GM18868 (cell line): ENCODE measurements at regions not wholly inside any gene's neighbourhood (a gene's known extent, or its start where the extent isn't known, plus 50 kb on each side); places are given as distances from the start of the nearest gene placed in this dataset.
"Not testable (repeated sequence)": the region's sequence is repeated elsewhere in the genome, so short reads cannot be mapped to it uniquely, and the experiment has no call there.

ENCODE experiments used
- ATAC-seq: cut with Tn5 transposase; IDR thresholded peaks from one replicate; pipeline ENCODE4 v1.9.1; 2021; ENCODE audit warnings: mild to moderate bottlenecking, moderate library complexity; ENCODE audit not compliant: unreplicated experiment

GRCh38 chr17:16844669-16845068 lies 127.2 kb downstream of the TNFRSF13B start:
- ATAC-seq = not testable (repeated sequence)

GRCh38 chr17:16843511-16843910 lies 128.4 kb downstream of the TNFRSF13B start:
- not testable (repeated sequence) for ATAC-seq

GRCh38 chr17:16842346-16842745 lies 129.6 kb downstream of the TNFRSF13B start:
- not testable (repeated sequence) for ATAC-seq

GRCh38 chr17:16841896-16842295 lies 130.0 kb downstream of the TNFRSF13B start:
- not testable (repeated sequence) for ATAC-seq

- ATAC-seq = not testable (repeated sequence)
Measured at GRCh38 chr17:16840219-16840618, 131.7 kb downstream of the TNFRSF13B start.

GRCh38 chr17:16839242-16840175 lies 132.4 kb downstream of the TNFRSF13B start:
- ATAC-seq = not testable (repeated sequence)

- not testable (repeated sequence) for ATAC-seq
Measured at GRCh38 chr17:16838795-16839194, 133.1 kb downstream of the TNFRSF13B start.

- ATAC-seq = not testable (repeated sequence)
Measured at GRCh38 chr17:16838287-16838686, 133.6 kb downstream of the TNFRSF13B start.

- not testable (repeated sequence) for ATAC-seq
Measured at GRCh38 chr17:16837468-16838266, 134.3 kb downstream of the TNFRSF13B start.

GRCh38 chr17:16836315-16836915 lies 135.5 kb downstream of the TNFRSF13B start:
- ATAC-seq = not testable (repeated sequence)

- not testable (repeated sequence) for ATAC-seq
Measured at GRCh38 chr17:16833517-16833916, 138.4 kb downstream of the TNFRSF13B start.

- not testable (repeated sequence) for ATAC-seq
Measured at GRCh38 chr17:16832853-16833252, 139.1 kb downstream of the TNFRSF13B start.

GRCh38 chr17:16832206-16832605 lies 139.7 kb downstream of the TNFRSF13B start:
- ATAC-seq = not testable (repeated sequence)

GRCh38 chr17:16830770-16831169 lies 140.7 kb downstream of the CCDC144A start:
- not testable (repeated sequence) for ATAC-seq

- not testable (repeated sequence) for ATAC-seq
Measured at GRCh38 chr17:16830219-16830618, 140.2 kb downstream of the CCDC144A start.
